HEK293 (cell line): ENCODE measurements at regions not wholly inside any gene's neighbourhood (a gene's known extent, or its start where the extent isn't known, plus 50 kb on each side); places are given as distances from the start of the nearest gene placed in this dataset.

Experiments
- BCL11A ChIP-seq: fragments of 450-650 bp; formaldehyde crosslinking; IDR thresholded peaks from 2 replicates; pipeline ENCODE4 v1.5.1; 2016; ENCODE audit warnings: low read depth, missing biosample characterization, missing genetic modification characterization
- KLF7 ChIP-seq: fragments of 450-650 bp; formaldehyde crosslinking; IDR thresholded peaks from 2 replicates; pipeline ENCODE4 v1.5.1; 2016; ENCODE audit warnings: missing biosample characterization, missing genetic modification characterization, borderline replicate concordance
- KLF8 ChIP-seq: fragments of 450-650 bp; formaldehyde crosslinking; IDR thresholded peaks from 2 replicates; pipeline ENCODE4 v1.5.1; 2016; ENCODE audit warnings: missing biosample characterization, missing genetic modification characterization
- SP2 ChIP-seq: fragments of 450-650 bp; formaldehyde crosslinking; IDR thresholded peaks from 2 replicates; pipeline ENCODE4 v1.5.1; 2016; ENCODE audit warnings: missing biosample characterization, missing genetic modification characterization
- ZBTB17 ChIP-seq: fragments of 450-650 bp; formaldehyde crosslinking; IDR thresholded peaks from 2 replicates; pipeline ENCODE4 v1.5.1; 2016; ENCODE audit warnings: missing biosample characterization, missing genetic modification characterization
- ZBTB7A ChIP-seq: fragments of 450-650 bp; formaldehyde crosslinking; IDR thresholded peaks from 2 replicates; pipeline ENCODE4 v1.5.1; 2016; ENCODE audit warnings: low read depth, missing biosample characterization, missing genetic modification characterization
- ZNF311 ChIP-seq: fragments of 450-650 bp; formaldehyde crosslinking; IDR thresholded peaks from 2 replicates; pipeline ENCODE4 v1.5.1; 2017; ENCODE audit warnings: missing biosample characterization, missing genetic modification characterization, borderline replicate concordance
- ZNF571 ChIP-seq: fragments of 450-650 bp; formaldehyde crosslinking; IDR thresholded peaks from 2 replicates; pipeline ENCODE4 v1.5.0; 2017; ENCODE audit warnings: missing biosample characterization, missing genetic modification characterization
- ZNF747 ChIP-seq: fragments of 450-650 bp; formaldehyde crosslinking; IDR thresholded peaks from 2 replicates; pipeline ENCODE4 v1.5.1; 2016; ENCODE audit warnings: missing biosample characterization, missing genetic modification characterization
- ZXDB ChIP-seq: fragments of 450-650 bp; formaldehyde crosslinking; IDR thresholded peaks from 2 replicates; pipeline ENCODE4 v1.5.1; 2016; ENCODE audit warnings: missing biosample characterization, missing genetic modification characterization
- TF ChIP-seq, protein P1 (sequence below): fragments of 450-650 bp; formaldehyde crosslinking; IDR thresholded peaks from 2 replicates; pipeline ENCODE4 v1.5.1; 2016; ENCODE audit warnings: missing biosample characterization, missing genetic modification characterization
- TF ChIP-seq, protein P2 (sequence below): fragments of 450-650 bp; formaldehyde crosslinking; IDR thresholded peaks from 2 replicates; pipeline ENCODE4 v1.5.1; 2016; ENCODE audit warnings: missing biosample characterization, missing genetic modification characterization
- TF ChIP-seq, protein P3 (sequence below): fragments of 450-650 bp; formaldehyde crosslinking; IDR thresholded peaks from 2 replicates; pipeline ENCODE4 v1.5.1; 2016; ENCODE audit warnings: missing biosample characterization, missing genetic modification characterization
- TF ChIP-seq, protein P4 (sequence below): fragments of 450-650 bp; formaldehyde crosslinking; IDR thresholded peaks from 2 replicates; pipeline ENCODE4 v1.5.1; 2017; ENCODE audit warnings: missing biosample characterization, missing genetic modification characterization

DNA sequence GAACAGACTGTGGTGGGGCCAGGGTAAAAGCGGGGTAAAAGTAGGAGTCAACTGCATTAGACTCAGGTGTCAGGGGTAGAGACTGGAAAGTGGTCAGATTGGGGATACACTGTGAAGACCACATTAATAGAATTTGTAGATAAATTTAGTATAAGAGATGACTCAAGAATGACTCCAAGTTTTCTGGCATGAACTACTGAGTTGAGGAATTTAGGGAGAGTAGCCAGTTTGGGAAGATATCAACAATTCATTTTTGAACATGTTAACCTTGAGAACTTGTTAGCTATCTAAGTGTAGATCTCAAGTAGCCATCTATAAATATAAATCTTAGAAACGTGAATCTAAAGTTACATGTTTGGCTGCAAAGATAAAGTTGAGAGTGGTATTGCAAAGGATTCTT, 206.9 kb upstream of the HCCS start:
- no peak for TF ChIP-seq ZXDB (tag by site-specific recombination)
- no peak for TF ChIP-seq ZNF311
- TF ChIP-seq KLF8 (tag by site-specific recombination) = no peak
- TF ChIP-seq, protein P1, sequence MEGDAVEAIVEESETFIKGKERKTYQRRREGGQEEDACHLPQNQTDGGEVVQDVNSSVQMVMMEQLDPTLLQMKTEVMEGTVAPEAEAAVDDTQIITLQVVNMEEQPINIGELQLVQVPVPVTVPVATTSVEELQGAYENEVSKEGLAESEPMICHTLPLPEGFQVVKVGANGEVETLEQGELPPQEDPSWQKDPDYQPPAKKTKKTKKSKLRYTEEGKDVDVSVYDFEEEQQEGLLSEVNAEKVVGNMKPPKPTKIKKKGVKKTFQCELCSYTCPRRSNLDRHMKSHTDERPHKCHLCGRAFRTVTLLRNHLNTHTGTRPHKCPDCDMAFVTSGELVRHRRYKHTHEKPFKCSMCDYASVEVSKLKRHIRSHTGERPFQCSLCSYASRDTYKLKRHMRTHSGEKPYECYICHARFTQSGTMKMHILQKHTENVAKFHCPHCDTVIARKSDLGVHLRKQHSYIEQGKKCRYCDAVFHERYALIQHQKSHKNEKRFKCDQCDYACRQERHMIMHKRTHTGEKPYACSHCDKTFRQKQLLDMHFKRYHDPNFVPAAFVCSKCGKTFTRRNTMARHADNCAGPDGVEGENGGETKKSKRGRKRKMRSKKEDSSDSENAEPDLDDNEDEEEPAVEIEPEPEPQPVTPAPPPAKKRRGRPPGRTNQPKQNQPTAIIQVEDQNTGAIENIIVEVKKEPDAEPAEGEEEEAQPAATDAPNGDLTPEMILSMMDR (tag by site-specific recombination) = no peak
- TF ChIP-seq ZBTB17 = no peak
- TF ChIP-seq, protein P2, sequence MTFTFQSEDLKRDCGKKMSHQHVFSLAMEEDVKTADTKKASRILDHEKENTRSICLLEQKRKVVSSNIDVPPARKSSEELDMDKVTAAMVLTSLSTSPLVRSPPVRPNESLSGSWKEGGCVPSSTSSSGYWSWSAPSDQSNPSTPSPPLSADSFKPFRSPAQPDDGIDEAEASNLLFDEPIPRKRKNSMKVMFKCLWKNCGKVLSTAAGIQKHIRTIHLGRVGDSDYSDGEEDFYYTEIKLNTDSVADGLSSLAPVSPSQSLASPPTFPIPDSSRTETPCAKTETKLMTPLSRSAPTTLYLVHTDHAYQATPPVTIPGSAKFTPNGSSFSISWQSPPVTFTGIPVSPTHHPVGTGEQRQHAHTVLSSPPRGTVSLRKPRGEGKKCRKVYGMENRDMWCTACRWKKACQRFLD (tag by site-specific recombination) = no peak
- TF ChIP-seq KLF7 (tag by site-specific recombination) = no peak
- no peak for TF ChIP-seq ZNF747
- TF ChIP-seq ZBTB7A = no peak
- TF ChIP-seq ZNF571 = no peak
- no peak for TF ChIP-seq BCL11A (tag by site-specific recombination)
- TF ChIP-seq SP2 (tag by site-specific recombination) = no peak
- TF ChIP-seq, protein P3, sequence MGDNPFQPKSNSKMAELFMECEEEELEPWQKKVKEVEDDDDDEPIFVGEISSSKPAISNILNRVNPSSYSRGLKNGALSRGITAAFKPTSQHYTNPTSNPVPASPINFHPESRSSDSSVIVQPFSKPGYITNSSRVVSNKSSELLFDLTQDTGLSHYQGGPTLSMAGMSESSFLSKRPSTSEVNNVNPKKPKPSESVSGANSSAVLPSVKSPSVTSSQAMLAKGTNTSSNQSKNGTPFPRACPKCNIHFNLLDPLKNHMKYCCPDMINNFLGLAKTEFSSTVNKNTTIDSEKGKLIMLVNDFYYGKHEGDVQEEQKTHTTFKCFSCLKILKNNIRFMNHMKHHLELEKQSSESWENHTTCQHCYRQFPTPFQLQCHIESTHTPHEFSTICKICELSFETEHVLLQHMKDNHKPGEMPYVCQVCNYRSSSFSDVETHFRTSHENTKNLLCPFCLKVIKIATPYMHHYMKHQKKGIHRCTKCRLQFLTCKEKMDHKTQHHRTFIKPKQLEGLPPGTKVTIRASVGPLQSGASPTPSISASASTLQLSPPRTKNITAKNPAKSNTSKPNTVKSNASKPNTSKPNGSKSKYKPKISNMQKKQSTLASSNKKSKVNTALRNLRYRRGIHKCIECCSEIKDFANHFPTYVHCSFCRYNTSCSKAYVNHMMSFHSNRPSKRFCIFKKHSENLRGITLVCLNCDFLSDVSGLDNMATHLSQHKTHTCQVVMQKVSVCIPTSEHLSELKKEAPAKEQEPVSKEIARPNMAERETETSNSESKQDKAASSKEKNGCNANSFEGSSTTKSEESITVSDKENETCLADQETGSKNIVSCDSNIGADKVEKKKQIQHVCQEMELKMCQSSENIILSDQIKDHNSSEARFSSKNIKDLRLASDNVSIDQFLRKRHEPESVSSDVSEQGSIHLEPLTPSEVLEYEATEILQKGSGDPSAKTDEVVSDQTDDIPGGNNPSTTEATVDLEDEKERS (tag by site-specific recombination) = no peak
- TF ChIP-seq, protein P4, sequence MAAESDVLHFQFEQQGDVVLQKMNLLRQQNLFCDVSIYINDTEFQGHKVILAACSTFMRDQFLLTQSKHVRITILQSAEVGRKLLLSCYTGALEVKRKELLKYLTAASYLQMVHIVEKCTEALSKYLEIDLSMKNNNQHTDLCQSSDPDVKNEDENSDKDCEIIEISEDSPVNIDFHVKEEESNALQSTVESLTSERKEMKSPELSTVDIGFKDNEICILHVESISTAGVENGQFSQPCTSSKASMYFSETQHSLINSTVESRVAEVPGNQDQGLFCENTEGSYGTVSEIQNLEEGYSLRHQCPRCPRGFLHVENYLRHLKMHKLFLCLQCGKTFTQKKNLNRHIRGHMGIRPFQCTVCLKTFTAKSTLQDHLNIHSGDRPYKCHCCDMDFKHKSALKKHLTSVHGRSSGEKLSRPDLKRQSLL (tag by site-specific recombination) = no peak
